GM19397 (cell line): ENCODE measurements at regions not wholly inside any gene's neighbourhood (a gene's known extent, or its start where the extent isn't known, plus 50 kb on each side); places are given as distances from the start of the nearest gene placed in this dataset.
A peak's percentile ranks its signal among the peaks of the same experiment; 100 is the strongest.
"Not testable (repeated sequence)": the region's sequence is repeated elsewhere in the genome, so short reads cannot be mapped to it uniquely, and the experiment has no call there.

ENCODE experiments used
- ATAC-seq: cut with Tn5 transposase; IDR thresholded peaks from one replicate; pipeline ENCODE4 v1.9.1; 2021; ENCODE audit warnings: mild to moderate bottlenecking, moderate library complexity; ENCODE audit not compliant: unreplicated experiment

GRCh38 chr2:194725169-194725568 lies 931.9 kb upstream of the SLC39A10 start:
- no peak for ATAC-seq

GRCh38 chr2:194723446-194723845 lies 933.6 kb upstream of the SLC39A10 start:
- no peak for ATAC-seq

- no peak for ATAC-seq
Measured at GRCh38 chr2:194721227-194721626, 935.8 kb upstream of the SLC39A10 start.

- no peak for ATAC-seq
Measured at GRCh38 chr2:194720462-194720861, 936.6 kb upstream of the SLC39A10 start.

GRCh38 chr2:194718881-194719280 lies 938.1 kb upstream of the SLC39A10 start:
- ATAC-seq = no peak

GRCh38 chr2:194714541-194714940 lies 942.5 kb upstream of the SLC39A10 start:
- no peak for ATAC-seq

GRCh38 chr2:194709840-194710239 lies 947.2 kb upstream of the SLC39A10 start:
- ATAC-seq = no peak

- no peak for ATAC-seq
Measured at GRCh38 chr2:194706179-194706578, 950.8 kb upstream of the SLC39A10 start.

GRCh38 chr2:194705398-194705797 lies 951.6 kb upstream of the SLC39A10 start:
- no peak for ATAC-seq

GRCh38 chr2:194700726-194701125 lies 956.3 kb upstream of the SLC39A10 start:
- ATAC-seq = no peak

GRCh38 chr2:194700116-194700515 lies 956.9 kb upstream of the SLC39A10 start:
- no peak for ATAC-seq

- no peak for ATAC-seq
Measured at GRCh38 chr2:194698012-194698411, 959.0 kb upstream of the SLC39A10 start.

GRCh38 chr2:194697439-194697838 lies 959.6 kb upstream of the SLC39A10 start:
- ATAC-seq = no peak

GRCh38 chr2:194696690-194697089 lies 960.3 kb upstream of the SLC39A10 start:
- no peak for ATAC-seq

GRCh38 chr2:194686569-194686968 lies 970.5 kb upstream of the SLC39A10 start:
- no peak for ATAC-seq

GRCh38 chr2:194674043-194674442 lies 983.0 kb upstream of the SLC39A10 start:
- ATAC-seq = no peak

GRCh38 chr2:194672994-194673393 lies 984.0 kb upstream of the SLC39A10 start:
- no peak for ATAC-seq

- no peak for ATAC-seq
Measured at GRCh38 chr2:194661431-194661830, 995.6 kb upstream of the SLC39A10 start.

GRCh38 chr2:194639057-194639456 lies 1018.0 kb upstream of the SLC39A10 start:
- not testable (repeated sequence) for ATAC-seq

- no peak for ATAC-seq
Measured at GRCh38 chr2:194621945-194622344, 1035.1 kb upstream of the SLC39A10 start.

GRCh38 chr2:194619366-194619765 lies 1037.7 kb upstream of the SLC39A10 start:
- ATAC-seq = no peak

GRCh38 chr2:194618432-194618831 lies 1038.6 kb upstream of the SLC39A10 start:
- no peak for ATAC-seq

- peak; percentile 68 for ATAC-seq
Measured at GRCh38 chr2:194616334-194616733, 1040.7 kb upstream of the SLC39A10 start.

GRCh38 chr2:194610297-194610696 lies 1046.7 kb upstream of the SLC39A10 start:
- no peak for ATAC-seq
